Activated CD8-positive, alpha-beta memory T cell treated with anti-CD3 and anti-CD28 coated beads, Interleukin-2, amount 50 U/mL, for 4 hours (primary cell): ENCODE measurements at regions not wholly inside any gene's neighbourhood (a gene's known extent, or its start where the extent isn't known, plus 50 kb on each side); places are given as distances from the start of the nearest gene placed in this dataset.

Source experiments
- DNase-seq: peaks from one replicate; pipeline ENCODE4 v3.0.0-alpha.2; 2020

DNA sequence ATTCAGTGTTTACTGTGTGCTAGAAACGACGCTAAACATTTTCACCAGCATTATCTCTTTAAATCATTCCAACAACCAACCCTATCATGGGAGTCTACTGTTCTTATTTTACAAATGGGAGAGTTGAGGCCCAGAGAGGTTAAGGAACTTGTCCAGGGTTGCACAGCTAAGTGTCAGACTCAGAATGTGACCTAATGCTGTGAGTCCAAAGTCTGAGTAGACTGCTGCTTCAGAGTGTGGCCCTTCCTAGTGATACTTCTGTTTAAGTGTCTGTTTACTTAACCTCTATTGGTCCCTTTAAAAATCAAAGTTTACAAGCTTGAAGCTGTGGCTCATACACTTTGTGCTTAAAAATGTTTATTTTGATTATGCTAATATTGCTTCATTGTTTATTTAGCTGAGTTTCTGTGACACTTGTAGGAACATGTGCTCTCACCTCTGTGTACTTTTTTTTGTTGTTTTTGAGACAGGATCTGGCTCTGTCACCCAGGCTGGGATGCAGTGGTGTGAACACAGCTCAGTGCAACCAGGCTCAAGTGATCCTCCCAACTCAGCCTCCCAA, 84.4 kb upstream of the SYPL1 start:
- no peak for DNase-seq

DNA sequence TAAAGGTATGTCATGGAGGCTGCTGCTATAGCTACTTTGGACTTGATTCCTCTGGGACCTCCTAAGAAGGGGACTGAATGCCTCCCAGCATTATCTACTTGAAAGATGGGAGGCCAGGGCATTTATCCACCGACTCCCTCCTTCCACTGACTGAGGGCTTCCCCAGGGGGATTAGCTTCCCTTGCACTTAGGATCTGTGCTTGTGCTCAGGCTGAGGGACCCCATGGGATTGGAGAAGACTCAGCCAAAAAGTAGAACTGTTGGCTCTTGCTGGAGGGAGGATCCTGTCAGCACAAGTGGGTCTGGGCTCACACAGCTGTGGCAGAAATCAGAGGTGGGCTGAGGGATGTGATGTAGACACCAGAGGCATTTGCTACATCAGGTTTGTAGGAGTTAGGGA, 81.5 kb upstream of the SYPL1 start:
- no peak for DNase-seq

DNA sequence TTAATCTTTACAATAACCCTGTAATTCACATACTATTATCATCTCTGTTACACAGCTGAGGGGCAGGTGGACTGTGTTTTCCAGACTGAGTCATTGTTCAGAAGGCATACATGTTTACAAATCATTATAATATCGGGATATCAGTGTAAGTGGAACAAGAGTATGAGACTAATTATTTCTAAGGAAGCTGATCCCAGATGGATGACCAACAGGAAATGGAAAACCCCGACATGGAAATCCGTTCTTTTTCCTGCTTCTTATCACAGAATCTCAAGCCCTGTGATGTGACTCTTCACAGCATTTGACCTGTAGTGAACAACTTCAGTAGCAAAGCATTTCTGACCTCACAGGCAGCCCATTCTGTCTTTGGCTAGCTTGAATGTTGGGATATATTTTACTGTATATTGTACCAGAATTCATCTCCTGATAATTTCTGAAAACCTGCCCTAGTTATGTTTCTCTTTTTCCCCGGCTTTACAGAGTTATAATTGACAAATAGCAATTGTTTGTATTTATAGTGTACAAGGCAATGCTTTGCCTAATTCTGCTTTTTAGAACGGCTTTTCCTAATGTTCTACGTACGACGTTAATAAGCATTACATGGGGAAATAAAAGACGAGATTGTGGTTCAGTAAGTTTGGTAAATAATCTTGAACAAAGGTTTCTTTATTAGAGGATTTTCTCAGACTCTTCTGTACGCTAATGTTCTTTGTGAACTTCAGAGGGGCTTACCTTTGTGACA, 78.6 kb upstream of the SYPL1 start:
- DNase-seq: no peak

DNA sequence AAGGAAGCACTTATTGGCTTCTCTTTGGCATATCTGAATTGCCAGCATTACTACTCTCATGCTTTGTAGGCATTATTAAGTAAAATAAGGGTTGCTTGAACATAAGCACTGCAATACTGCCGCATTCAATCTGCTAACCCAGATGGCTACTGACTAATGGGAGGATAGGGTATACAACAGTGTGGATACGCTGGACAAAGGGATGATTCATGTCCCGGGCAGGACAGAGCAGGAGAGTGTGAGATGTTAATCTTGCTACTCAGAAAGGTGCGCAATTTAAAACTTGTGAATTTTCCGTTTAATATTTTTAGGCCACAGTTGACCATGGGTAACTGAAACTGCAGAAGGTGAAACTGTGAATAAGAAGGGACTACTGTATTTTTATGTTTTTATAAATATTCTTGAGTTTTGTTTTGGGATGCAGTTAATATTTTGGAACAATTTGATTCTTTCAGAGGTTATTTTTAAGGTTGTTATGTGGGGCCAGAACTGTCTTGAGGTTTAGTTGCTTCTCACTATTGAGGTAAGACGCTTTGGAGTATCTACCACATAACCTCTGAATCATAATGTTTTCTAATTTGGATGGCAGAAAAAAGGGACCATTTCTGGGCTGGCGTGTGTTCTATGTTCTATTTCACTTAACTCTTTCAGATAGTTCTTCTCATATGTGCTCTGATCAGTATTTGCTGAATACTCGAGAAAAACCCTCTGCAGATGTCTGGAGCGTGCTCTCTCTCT, 75.7 kb upstream of the SYPL1 start:
- DNase-seq: no peak

DNA sequence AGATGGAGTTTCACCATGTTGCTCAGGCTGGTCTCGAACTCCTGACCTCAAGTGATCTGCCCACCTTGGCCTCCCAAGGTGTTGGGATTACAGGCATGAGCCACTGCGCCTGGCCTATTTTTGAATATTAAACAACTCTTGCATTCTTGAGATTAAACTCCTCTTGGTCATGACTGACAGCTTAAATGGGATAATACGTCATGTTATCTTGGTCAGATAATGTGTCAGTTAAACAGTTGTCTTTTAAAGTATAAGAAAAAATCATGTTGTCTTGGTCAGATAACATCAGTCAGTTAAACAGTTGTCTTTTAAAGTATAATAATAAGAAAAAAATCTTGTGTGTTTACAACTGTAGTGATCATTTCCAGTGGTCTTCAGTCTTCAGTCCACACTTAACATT, 73.6 kb upstream of the SYPL1 start:
- DNase-seq: no peak

DNA sequence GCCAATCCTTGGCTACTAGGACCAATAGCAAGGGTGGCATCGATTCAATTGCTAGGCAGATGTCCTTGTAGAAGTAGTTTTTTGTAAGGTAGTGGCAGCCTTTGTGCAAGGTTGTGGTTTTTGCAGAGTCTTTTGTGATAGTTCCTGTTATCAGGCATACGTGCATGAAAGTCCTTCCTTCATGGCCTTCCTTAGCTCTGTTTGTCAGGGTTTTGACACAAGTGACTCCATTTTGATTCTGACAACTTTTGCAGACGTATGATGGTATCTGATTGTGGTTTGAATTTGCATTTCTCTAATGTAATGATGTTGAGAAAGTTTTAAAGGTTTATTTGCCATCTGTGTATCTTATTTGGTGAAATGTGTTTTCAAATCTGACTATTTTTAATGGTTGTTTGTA, 71.8 kb upstream of the SYPL1 start:
- DNase-seq: no peak

DNA sequence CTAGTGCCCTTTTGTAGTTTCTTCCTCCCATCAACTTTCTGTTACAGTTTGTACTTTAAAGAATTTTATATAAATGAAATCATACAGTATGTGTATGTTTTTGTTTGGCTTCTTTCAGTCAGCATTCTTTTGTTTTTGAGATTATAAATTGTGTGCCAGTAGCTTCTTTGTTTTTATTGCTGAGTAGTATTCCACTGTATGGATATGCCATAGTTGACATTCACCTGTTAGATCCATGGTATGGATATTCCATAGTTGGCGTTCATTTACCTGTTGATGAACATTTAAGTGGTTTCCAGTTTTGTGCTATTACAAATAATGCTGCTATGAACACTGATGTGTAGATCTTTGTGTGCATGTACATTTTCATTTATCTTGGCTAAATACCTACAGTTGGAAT, 70.8 kb upstream of the SYPL1 start:
- no peak for DNase-seq

DNA sequence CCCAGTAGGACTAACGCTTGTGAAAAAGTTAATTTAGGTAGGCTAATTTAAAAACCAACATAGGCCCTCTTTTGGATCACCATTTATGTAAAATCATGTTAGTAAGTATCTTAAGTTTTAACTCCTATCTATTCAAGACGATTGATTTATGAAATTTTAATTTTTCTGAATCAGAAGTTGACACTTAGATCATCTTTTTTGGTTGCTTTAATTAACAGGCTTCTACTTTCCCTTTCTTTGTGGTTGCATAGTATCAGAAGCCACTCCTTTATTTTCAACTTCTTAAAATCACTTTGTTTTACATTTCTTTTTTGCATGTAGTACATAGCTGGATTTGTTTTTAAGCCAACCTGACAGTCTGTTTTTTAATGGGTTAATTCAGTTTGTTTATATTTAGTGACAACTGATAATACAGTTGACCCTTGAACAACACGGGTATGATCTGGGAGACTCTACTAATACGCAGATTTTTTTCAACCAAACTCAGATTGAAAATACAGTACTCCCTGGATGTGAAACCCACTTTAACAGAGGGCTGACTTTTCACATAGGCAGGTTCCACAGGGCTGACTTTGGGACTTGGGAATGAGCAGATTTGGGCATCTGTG, 69.7 kb upstream of the SYPL1 start:
- no peak for DNase-seq

DNA sequence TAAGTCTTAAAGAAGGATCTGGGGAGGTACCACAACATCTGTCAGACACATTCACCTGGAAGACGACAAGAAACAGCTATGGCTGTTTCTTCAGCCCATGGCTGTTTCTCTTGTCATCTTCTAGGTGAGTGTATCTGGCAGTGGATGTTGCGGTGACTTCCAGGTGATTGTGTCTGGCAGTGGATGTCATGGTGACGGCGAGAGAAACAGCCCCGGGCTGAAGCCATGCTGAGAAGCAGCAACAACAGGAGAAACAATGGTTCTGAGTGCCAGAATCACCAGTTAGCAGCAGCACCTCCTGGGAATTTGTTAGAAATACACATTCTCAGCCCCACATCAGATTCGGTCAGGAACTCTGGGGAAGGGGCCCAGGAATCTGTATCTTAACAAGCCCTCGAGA, 68.6 kb upstream of the SYPL1 start:
- no peak for DNase-seq

DNA sequence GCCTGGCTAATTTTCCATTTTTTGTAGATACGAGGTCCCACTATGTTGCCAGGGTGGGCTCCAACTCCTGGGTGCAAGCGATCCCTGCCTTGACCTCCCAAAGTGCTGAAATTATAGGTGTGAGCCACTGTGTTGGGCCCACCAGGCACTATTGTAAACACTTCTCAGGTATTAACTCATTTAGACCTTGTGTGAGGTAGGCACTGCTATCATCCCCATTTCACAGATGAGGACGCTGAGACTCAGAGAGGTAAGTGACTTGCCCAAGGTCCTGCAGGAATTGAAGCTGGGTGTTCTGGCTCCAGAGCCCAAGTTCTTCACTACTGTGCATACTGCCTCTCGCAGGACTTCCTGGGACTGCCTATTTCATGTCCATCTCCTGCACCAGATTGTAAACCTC, 67.1 kb upstream of the SYPL1 start:
- no peak for DNase-seq

DNA sequence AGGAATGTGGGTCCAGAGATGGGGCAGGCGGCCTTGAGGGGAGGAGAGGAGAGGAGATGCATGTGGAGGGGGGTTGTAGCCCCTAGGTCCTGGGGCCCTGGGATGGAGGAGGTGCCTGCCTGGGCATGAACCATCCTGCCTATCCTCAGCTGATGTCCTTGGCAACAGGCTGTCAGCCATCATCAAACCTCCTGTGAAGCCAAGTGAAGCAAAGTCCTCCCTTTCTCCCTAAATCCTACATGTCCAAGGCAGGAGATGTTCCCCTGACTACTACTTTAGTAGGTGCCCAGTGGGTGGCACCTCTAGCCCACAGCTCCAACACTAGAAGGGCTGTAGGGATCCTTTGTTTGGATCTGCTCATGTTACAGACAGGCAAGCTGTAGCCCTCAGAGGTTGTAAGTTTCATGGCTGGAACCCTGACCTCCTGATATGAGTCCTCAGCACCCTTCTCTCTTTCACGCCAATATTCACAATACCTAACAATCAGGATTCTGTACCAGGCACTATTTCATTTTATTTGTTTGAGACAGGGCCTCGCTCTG, 66.6 kb upstream of the SYPL1 start:
- DNase-seq: no peak

DNA sequence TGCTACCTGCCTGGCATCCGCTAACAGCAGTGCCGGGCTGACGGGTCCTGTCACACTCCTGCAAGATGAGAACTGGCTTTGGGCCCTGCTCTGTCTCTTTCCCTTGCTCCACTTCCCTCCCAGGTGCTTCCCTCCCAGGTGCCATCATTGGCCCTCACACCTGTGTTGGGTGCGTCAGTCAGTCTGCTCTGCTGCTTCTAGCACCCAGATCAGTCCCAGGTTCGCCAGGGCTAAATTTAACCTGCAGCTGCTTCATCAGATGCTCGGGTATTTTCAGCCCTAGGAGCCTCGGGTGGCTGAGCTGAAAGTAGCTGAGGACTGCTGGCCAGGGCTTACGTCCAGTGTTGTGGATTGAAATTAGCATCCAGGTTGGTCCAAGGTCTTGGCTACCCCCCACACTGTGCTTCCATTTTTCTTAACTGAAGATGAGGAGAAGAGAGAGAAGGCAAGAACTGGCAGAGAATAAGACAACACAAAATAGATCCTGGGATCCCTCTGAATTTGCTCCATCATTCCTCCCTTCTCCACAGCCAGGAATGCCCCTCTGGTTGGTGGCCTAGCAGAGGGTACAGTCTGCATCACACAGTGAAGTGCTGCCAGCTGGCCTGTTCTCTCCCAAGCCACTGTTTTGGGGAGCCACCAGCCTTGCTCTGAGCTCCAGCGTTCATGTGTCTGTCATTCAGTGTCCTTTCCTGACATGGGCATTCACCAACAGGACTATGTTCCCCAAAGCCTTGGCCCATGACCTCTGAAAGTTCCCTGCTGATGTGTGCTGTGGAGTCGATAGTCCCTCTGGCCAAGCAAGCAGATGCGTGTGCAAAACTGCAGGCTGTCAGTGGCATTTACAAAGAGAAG, 65.9 kb upstream of the SYPL1 start:
- no peak for DNase-seq

DNA sequence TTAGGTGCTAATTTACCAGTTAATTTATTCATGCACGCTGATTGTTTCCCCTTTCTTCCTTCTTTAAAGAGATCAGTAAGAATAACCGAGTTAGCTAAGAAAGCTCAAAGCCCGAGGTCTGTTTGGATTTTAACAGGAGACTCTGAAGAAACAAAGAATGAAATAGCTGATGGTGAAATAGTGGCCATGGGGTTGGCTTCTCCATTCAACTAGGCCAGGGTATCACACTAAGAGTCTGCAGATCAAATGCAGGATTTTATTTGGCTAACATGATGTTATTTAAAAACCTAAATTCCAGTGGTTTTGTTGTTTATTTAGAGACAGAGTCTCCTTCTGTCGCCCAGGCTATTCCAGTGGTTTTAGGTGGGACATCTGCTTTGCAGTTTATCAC, 65.2 kb upstream of the SYPL1 start:
- DNase-seq: no peak

DNA sequence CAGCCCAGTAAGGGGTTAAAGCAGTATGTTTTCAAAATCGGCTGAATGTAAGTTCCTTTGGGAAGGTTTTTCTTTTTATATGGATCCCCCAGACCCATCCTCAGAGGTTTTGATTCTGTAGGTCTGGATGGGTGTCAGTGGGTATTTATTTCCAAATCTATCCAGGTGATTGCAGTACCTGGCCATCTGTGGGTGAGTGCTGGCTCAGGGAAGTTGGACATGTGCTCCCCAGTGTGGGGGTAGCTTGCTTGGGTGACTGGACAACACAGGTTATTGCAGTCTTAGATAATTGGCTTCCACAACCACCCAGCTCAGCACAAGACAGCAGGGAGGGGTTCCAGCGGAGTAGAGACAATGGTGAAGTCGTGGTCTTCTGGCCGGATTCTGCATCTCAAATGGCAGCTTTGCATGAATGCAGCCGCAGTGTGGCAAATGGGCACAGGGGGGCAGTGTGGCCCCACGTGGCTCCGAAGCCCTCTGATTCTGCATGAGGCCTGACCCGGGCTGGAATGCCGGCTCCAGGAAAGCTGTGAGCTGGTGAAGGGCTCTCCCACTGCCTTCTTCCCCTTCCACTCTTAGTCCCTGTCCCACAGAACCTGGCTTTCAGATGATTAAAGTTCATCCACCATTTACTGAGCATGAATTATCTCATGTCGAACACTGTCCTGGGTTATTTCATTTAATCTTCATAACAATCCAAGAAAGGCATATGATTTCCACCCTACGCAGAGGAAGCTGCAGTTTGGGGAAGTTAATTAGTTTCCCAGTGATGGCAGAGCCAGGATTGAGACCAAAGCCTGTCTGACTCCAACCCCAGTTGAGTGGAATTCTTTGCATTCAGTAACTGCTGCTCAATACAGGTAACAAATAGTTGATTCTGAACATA, 64.5 kb upstream of the SYPL1 start:
- peak; percentile 75 for DNase-seq

DNA sequence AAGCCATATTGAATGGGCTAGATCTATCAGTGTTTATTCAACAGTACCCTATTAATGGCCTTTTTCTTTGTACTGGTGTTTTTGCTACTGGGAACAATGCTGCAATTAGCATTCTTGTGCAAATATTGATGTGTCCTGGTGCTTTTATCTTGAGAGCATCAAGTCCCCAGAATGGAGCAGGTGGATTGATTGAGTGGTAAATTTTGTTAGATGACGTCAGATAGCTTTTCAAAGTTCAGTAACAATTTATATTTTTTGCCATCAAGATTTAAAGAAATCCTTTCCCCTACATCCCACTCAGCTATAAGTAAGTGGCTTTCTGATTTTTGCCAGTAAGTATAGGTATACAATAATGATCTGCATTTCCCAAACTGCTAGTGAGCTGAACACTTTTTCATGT, 63.4 kb upstream of the SYPL1 start:
- no peak for DNase-seq

DNA sequence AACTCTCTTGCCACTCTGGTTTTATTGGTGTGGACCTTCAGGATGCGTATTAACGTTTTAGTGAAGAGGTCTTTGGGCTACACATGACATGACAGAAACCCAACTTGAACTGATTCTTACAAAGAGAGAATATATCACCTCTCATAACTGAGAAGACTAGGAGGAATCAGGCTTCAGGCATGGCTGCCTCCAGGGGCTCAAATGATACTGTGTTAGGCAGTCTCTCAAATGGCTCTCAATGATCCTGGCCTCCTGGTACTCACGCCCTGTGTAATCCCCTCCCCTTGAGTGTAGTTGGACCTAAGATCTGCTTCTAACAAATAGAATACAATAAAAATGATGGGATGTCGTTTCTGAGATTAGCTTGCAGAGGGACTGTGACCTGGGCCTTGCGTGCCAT, 58.5 kb upstream of the SYPL1 start:
- no peak for DNase-seq

DNA sequence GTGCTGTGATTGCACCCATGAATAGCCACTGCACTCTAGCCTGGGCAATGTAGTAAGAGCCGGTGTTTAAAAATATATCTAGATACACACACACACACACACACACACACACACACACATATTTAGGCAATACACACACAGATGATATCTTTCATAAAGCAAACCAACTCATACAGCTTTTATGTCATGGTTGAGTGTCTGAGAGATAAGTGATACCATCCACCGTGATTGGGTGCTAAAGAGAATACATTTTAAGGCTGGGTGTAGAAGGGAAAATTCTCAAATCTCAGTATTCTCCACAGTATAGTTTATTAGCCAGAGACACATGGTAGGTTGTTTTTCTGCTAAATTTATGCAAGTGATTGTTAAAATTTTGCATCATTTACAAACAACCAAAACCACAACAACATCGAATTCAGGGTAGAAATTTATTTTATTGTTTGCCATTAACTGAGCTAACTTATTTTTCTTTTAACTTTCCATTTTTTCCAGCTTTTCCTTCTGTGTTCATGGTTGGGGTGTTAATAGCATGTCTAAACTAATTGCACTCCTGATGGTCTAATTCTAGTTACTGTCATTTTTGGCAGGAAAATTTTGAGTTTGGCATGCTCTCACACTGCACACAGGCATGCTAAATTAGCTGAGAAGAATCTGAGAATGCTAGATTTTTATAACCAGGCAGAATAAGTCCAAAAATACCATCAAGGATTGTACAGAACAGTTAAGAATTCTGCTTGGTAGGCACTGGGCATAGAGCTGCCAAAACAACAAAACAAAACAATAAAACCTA, 57.9 kb upstream of the SYPL1 start:
- DNase-seq: no peak

DNA sequence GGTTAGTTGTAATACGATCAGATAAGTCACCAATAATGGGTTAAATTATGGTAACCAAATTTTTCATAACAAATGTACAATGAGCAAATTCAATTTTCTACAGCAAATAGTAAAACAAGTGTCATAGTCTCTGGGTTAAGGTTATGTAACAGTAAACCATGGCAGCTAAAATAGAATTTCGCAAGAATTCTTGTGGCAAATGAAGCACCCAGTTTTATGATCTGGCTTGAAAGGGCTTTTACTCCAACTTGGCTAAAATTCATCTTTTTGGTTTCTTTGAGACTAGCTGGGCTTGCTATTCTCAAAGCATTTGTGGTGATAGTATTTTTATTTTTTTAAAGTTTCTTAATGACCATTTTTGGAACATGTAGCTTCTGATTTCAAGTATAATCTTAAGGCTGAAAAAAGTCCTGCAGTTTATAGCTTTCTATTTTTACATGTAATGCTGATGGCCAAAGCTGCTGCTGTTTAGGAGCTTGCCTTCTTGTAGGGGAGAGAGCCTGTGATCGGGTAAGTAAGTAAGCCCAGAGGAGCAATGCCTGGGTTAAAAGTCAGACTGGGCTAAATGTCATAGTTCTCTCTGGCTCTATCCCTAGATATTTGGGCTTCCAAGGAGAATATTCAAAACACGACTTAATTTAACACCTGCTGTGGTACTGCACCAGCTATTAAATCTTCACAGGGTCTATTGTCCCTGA, 55.5 kb upstream of the SYPL1 start:
- no peak for DNase-seq

DNA sequence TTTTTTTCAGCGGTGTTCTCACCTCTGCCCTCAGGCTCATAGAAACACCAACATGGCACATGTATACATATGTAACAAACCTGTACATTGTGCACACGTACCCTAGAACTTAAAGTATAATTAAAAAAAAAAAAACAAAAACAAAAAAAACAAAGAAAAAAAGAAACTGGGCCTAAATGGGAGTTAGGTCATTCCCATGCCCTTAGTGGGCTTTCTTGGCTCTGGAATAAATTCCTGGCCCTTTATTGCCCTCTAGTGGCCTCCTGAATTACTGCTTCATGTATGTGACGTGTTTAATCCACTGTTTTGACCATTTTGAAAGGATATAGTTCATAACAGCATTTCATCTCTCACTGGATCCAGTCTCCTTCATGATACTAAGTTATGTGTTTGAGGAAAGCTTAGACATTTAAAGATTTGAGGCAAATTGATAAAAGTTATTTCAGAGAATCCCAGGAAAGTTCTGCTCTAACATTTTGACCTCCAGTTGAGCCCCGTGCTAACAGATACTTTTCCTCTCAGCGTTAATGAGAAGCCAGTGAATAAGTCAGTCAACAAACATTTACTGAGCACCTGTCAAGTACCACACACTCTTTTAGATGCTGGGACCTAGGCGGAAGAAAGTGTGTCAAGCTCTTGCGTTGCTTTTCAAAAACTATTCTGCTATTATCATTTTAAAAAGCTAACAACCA, 54.7 kb upstream of the SYPL1 start:
- peak; percentile 21 for DNase-seq

DNA sequence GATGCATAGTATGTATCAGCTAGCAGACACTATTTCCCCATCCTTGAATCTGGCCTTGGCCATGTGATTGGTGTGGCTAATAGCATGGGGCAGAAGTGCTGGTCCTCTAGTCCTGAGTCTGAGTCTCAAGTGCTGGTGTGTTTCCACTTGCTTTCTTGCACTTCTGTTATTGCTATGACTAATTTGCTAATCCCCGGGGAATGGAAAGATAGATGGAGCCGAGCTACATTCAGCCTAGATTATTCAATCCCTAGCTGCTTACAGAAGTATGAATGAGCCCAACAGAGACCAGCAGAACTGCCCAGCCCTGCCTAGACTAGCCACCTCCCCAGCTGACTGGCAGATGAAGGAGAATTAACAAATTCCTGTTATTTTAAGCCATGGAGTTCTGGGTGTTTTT, 53.2 kb upstream of the SYPL1 start:
- DNase-seq: no peak
